K562 (cell line): ENCODE measurements at regions not wholly inside any gene's neighbourhood (a gene's known extent, or its start where the extent isn't known, plus 50 kb on each side); places are given as distances from the start of the nearest gene placed in this dataset.

Experiments used
- BRD9 ChIP-seq: fragments of 450-650 bp; IDR thresholded peaks from 2 replicates; pipeline ENCODE4 v1.6.1; 2018; ENCODE audit warnings: low read depth; ENCODE audit not compliant: partially characterized antibody
- MEF2A ChIP-seq: IDR thresholded peaks from 2 replicates; pipeline ENCODE4 v1.6.1; 2011; ENCODE audit warnings: low read depth, mild to moderate bottlenecking, low read length, moderate library complexity; ENCODE audit not compliant: control insufficient read depth
- SRF ChIP-seq, 2 experiments: fragments of 250-450, 450-650 bp in 1 of 2; sonication (Bioruptor Pico) in 1 of 2; sonication (generic) in 1 of 2; formaldehyde crosslinking; IDR thresholded peaks; 2 replicates each; pipeline versions ENCODE4 v1.5.0 to v1.5.1; 2020 to 2022; ENCODE audit warnings: mild to moderate bottlenecking in 1 of 2, missing genetic modification reagents in 1 of 2
- TF ChIP-seq, protein P1 (sequence below): fragments of 450-650 bp; formaldehyde crosslinking; IDR thresholded peaks from 2 replicates; pipeline ENCODE4 v1.4.0; 2022; ENCODE audit warnings: missing genetic modification characterization
- TF ChIP-seq, protein P2 (sequence below): fragments of 450-650 bp; IDR thresholded peaks from 2 replicates; pipeline ENCODE4 v1.6.1; 2018; ENCODE audit warnings: mild to moderate bottlenecking, low read depth; ENCODE audit not compliant: partially characterized antibody
- TF ChIP-seq, protein P3 (sequence below): sonication (generic); formaldehyde crosslinking; IDR thresholded peaks from 2 replicates; pipeline ENCODE4 v1.8.0; 2022; ENCODE audit warnings: mild to moderate bottlenecking, missing genetic modification reagents
- TF ChIP-seq, protein P4 (sequence below): fragments of 200-800 bp; sonication (Bioruptor generic); IDR thresholded peaks from 2 replicates; pipeline ENCODE4 v1.6.1; 2017; ENCODE audit warnings: missing genetic modification characterization, missing compliant biosample characterization

DNA sequence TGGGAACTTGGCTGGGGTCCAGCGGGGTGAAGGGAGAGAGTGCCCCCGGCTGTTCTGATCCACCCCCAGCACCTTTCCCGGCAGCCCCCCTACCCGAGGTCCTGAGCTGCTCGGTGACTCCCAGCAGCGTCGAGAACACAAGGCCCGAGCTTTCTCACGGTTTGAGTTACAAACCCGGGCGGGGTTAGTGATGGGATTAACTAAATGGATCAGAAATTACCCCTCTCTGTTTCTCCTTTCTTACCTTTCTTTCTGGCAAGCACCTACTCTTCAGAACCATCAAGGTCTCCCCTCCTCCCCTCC is 139.4 kb upstream of the GPC1 start (continued):
- TF ChIP-seq SRF (CRISPR knock-in tag; IDR thresholded peaks at IDR 0.05) (no peak), BRD9 (no peak), MEF2A (no peak)
- TF ChIP-seq, protein P1, sequence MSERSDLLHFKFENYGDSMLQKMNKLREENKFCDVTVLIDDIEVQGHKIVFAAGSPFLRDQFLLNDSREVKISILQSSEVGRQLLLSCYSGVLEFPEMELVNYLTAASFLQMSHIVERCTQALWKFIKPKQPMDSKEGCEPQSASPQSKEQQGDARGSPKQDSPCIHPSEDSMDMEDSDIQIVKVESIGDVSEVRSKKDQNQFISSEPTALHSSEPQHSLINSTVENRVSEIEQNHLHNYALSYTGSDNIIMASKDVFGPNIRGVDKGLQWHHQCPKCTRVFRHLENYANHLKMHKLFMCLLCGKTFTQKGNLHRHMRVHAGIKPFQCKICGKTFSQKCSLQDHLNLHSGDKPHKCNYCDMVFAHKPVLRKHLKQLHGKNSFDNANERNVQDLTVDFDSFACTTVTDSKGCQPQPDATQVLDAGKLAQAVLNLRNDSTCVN (CRISPR knock-in tag) = no peak
- TF ChIP-seq, protein P2, sequence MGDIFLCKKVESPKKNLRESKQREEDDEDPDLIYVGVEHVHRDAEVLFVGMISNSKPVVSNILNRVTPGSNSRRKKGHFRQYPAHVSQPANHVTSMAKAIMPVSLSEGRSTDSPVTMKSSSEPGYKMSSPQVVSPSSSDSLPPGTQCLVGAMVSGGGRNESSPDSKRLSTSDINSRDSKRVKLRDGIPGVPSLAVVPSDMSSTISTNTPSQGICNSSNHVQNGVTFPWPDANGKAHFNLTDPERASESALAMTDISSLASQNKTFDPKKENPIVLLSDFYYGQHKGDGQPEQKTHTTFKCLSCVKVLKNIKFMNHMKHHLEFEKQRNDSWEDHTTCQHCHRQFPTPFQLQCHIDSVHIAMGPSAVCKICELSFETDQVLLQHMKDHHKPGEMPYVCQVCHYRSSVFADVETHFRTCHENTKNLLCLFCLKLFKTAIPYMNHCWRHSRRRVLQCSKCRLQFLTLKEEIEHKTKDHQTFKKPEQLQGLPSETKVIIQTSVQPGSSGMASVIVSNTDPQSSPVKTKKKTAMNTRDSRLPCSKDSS = no peak
- TF ChIP-seq, protein P3, sequence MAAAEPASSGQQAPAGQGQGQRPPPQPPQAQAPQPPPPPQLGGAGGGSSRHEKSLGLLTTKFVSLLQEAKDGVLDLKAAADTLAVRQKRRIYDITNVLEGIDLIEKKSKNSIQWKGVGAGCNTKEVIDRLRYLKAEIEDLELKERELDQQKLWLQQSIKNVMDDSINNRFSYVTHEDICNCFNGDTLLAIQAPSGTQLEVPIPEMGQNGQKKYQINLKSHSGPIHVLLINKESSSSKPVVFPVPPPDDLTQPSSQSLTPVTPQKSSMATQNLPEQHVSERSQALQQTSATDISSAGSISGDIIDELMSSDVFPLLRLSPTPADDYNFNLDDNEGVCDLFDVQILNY (CRISPR knock-in tag) = no peak
- TF ChIP-seq, protein P4, sequence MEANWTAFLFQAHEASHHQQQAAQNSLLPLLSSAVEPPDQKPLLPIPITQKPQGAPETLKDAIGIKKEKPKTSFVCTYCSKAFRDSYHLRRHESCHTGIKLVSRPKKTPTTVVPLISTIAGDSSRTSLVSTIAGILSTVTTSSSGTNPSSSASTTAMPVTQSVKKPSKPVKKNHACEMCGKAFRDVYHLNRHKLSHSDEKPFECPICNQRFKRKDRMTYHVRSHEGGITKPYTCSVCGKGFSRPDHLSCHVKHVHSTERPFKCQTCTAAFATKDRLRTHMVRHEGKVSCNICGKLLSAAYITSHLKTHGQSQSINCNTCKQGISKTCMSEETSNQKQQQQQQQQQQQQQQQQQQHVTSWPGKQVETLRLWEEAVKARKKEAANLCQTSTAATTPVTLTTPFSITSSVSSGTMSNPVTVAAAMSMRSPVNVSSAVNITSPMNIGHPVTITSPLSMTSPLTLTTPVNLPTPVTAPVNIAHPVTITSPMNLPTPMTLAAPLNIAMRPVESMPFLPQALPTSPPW (CRISPR knock-in tag) = no peak
- TF ChIP-seq, all 486 proteins: peak for 0
